ENCODE measurements at regions not wholly inside any gene's neighbourhood (a gene's known extent, or its start where the extent isn't known, plus 50 kb on each side); places are given as distances from the start of the nearest gene placed in this dataset.

DNA sequence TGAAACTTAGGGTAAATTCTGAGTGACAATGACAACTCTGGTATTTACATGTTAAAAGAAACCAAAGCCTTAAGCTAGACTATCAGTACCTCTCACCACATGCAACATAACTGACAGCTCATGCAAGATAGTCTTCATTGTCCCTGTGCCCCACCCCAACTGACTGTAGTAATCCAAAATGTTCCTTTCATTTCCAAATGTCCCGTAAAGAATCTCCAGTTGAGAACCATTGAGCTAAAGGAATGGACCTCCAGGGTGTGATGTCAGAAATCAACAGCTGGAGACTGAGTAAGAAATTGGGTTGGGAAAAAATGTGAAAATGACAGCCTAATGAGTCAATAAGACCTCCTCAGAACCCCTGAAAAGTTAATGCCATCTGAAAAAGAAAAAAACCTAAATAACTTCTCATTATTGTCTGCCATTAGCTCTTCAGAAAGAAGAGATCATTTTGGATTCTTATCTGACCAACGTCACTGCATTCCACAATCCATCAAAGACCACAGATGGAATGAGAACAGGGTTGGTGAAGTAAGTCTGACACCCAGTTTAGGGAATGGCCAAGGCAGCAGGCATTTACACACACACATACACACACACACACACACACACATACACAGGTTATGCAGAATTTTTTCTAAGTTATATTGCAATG is 51.7 kb upstream of the ACVR2A start:
- no peak for DNase-seq

DNA sequence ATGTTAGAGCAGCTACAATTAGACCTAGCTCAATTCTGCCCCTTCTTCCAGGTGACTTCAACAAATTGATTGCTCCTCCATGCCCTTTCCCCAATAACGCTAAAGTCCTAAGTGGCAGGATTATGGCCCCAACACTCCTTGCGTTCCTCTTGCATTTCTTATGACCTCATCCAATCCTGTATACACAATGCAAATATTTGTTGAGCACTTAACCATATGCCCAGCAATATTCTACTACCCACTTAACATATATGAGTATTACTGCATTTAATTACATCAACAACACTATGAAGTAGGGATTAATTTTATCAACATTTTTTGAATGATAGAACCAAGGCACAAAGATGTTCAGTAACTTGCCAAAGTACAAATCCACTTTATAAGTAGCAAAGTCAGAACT is 54.2 kb upstream of the ACVR2A start:
- no peak for DNase-seq

DNA sequence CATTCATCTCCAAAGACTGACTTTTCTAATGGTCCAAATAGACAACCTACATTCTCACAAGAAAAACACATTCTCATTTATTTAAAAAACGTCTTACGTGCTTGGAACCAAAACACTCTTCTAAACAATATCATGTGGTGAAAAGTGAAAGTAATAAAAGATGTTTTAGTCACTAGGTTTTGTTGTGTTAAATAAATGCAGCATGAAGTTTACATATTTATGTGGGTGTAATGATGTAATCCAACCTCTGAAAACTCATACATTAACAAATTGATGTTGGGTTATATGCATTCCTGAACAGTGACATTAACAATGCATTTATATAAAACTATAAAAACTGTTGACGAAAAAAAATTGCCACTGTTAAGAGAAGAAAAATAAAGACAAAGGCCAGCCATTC is 55.1 kb upstream of the ACVR2A start:
- no peak for DNase-seq

DNA sequence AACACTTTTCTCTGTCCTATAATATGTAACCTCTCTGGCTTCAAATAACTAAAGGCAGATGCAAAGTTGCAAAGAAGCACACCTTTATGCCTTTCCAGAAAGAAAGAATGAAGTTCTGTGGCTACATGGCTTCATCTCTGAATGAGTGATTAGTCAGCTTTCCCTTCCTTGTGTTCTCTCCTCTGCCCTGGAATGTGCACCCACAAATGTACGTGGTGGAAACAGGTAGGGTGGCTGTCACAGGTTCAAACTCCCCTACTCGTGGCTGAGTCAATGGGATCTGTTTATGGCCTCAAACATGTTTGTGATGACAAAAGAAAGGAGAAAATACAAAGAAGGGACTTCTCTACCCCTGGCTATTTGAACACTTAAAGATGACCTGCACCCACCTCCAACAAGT is 55.5 kb upstream of the ACVR2A start:
- no peak for DNase-seq

DNA sequence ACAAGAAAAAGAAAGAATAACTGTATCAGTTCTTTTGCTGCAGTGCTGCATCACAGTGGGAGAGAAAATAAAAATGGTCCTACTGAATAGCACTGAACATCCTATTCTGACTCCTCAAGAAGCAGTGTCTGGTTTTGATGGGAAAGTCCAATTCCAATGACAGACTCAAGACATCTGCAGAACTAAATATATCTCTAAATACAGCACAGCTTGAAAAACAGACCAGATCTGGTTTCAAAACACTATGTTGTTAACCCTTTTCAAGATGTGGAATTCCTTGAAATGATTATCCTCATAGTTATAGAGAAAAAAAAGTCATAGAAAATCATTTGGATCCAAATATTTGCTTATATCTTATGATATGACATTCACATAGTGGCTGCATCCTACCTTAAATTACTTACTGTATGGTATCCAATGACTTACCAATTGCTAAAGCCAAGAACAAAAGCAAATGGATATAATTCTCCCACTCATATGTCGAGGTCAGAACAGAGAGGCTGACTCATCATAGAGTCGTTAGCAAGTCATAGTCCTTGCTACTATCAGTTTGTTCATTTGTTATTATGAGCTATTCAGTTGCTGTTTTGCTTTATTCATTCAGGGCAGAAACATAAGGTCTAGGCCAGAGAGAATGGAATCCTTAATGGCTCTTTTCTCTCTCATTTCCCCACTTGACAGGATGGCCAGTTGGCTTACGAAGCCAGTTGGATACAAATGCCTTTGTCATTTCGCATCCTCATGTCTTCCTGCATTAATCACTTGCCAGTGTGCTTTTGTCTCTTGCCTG is 62.5 kb upstream of the ACVR2A start:
- DNase-seq = no peak

DNA sequence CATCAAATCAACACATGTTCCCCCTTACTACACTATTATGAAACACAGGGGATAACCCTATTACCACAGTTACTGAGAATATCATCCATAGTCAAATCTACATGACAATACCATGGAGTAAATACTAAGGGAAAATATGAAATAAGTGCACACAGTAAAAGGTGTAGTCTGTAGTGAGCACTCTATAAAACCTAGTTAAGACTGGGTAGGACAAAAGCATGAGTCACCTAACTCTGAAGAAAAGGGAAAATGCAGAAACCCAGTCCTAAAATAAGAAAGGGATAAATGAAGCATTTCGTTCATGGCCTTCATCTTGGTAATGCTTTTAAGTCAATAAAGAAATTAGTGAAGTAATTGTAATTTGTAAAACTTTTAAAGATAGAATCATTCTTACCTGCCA is 65.4 kb upstream of the ACVR2A start:
- DNase-seq = no peak

DNA sequence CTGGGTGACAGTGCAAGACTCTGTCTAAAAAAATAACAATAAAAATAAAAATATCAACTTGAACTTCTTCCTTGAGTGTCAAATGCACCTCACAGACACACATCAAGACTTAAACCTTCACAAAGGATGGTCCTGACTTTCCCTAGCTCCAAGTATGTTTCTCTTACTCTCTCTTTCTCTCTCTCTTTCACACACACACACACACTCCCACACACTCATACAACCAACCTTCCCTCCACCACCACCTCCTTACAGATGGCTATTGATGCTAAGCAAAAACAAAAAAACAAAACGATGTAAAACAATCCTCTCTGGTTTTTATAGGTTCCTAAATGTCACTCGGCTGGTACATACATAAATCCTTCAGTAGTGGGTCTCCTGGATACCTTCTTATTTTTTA is 67.4 kb upstream of the ACVR2A start:
- DNase-seq = no peak

DNA sequence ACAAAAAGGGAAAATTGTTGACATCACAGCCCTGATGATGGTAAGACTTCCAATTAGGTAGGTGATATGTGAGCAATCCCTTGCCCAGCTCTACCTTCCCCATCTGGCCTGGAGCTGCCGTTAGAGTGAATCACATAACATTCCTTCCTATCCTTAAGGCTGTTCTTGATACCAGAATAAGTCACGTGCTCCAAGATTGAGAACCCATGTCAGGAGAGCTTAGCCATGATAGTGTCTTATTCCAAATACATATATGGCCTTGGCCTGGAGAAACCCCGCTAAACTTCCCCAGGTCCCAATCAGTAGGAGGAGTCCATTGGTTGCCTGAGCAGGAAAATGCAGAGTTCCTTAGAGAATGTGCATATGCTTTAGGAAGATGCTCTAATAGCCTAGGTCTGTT is 70.0 kb upstream of the ACVR2A start:
- no peak for DNase-seq

DNA sequence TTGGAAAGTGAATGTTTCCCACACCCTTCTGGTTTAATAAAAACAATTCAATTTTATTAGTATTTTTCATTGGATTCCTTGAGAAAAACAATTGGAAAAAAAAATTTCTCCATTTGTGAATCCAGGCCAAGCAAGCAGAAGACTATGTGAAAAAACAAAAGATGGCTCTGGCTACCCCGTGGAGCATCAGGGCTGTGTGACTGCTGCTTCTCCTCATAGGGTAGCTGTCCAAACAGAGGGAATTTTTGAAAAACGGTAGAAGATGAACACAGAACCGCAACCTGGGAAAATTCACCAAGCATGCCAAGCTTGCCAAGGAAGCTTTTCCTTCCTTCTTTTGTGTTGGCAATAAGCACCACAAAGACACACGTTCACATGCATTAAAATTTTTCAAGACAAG is 71.3 kb upstream of the ACVR2A start:
- no peak for DNase-seq

DNA sequence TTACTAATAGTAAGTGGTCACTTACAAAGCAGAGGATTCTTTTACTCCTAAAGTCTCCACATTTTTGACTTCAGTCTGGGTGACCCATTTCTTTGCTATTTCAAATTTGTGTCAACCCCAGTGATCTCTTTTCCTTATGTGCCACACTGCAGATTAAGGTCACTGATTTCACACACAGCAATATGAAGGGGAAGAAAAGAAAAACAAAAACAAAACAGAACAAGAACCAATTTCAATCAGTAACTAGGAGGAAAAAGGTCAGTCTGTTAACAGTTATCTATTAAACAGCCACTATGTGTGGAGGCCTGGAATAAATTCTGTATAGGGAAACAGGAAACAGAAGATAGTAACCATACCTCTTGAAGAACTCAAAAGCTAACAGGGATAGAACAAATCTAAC is 72.0 kb upstream of the ACVR2A start:
- no peak for DNase-seq

DNA sequence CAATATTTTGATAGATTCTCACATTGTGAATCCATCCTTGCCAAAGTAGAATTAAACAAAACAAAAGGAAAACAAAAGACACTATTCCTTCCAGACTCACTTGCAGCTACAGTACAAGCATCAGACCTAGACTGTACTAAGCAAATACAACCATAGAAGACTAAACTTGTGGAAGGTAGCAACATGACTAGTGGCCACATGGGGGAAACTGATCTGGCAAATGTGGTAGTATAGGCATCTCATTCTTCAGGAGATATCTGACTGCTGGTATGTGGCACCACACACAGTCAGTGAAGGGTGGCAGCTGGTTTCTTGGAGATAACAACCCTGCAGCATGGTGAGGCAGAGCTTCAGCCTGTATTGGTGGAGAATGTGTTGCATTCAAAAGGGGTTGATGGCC is 81.0 kb upstream of the ACVR2A start:
- no peak for DNase-seq

DNA sequence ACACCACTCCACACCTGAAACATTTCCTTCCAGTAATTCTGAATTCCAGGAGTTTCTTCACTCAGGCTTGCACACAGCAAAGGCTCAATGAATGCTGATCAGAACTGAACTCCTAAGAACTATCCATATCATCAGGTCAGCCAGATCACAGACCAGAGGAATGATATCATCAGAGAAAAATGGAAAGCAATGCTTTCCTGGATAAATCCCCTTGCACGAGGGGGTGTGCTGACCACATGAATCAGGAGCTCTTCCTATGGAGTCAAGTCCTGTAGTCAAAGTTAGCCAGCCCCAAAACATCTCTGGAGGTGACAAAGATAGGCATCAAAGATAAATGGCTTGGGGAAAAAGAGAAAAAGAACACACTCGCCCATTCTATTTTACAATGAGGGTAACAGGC is 83.8 kb upstream of the ACVR2A start:
- DNase-seq = no peak

DNA sequence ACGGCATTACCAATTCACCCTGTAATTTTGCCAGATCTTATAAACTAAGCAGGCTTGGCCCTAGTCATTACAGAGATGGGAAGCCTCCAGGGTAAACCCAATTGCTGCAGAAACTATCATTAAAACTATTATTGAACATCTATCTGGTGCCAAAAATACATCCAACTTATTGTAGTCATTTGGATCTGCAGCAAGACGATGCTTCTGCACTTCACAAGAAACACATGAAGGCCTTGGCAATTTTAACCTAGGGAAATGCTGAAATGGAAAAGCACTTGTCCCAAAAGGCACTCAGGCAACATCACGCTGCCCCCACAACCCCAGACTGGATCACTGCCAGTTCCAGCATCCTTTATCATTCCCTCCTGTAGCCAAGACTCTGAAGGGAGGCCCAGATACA is 85.3 kb upstream of the ACVR2A start:
- DNase-seq = no peak

DNA sequence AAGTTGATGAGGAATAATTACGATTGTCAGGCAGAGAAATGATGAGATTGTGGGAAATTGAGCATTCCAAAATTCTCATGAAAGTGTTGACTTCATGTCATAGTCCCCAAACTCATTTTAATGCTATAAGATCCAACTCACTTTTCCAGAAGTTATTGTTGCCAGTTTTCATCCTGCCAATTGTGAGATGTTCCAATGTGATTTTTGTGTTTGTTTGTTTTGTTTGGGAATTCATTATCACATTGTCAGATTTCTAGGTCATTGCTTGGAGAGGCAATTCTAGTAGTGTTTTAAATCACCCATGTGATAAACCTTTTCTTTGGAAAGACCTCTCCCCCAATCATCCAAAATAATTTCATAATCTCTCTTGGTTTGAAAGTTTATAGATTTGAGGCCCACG is 86.0 kb upstream of the ACVR2A start:
- no peak for DNase-seq

DNA sequence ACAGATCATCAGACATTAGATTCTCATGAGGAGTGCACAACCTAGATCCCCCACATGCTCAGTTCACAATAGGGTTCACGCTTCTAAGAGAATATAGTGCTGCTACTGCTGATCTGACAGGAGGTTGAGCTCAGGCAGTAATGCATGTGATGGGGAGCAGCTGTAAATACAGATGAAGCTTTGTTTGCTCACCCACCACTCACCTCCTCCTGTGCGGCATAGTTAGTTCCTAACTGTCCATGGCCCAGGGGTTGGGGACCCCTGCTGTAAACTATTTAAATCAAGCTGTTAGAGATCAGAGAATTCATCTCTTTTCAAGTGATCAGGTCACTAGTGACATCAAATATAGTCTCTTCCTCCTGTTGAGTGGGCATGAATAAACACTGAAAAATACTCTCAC is 88.8 kb upstream of the ACVR2A start:
- no peak for DNase-seq

DNA sequence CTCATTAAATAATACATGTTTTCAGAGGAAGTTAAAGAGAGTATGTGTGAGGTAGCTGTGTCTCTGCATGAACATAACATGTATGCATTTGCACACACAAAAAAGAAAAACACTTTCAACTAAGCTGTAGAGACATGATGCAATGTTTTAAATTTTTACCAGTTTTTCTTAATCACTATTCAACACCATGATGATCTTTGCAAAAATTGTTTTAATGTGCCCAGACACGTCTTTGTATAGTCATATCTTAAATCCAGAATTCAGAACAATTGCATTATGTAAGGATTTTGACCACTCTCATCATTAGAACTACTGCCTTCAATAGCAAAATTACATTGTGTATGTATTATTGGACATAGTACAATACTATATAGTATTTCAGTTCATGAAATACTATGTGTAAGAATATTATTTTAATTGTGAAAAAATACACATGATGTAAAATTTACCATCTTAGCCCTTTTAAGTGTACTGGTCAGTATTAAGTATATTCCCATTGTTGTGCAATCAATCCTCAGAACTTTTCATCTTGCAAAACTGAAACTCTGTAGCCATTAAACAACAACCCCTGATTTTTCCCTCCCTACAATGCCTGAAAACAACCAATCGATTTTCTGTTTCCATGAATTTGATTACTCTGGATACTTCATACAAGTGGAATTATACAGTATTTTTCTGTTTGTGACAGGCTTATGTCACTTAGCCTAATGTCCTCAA is 104.5 kb upstream of the ACVR2A start:
- DNase-seq = no peak

DNA sequence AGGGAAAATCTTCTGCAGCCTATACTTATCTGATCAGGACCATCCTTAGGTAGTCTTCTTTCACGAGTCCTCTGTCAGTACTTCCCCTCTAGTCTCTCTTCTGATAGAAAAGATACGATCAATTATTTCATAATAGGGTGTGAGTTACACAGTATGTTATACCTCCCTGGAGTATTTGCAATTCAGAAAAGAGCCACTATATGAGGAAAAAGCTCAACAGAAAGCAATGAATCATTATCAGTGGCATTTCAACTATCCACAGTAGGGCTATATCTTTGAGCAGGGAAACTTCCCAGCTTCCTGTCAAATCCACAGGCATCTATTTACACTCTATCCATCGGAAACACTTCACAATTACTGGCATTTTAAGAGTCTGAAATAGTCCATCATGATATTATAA is 105.3 kb upstream of the ACVR2A start:
- DNase-seq = no peak

DNA sequence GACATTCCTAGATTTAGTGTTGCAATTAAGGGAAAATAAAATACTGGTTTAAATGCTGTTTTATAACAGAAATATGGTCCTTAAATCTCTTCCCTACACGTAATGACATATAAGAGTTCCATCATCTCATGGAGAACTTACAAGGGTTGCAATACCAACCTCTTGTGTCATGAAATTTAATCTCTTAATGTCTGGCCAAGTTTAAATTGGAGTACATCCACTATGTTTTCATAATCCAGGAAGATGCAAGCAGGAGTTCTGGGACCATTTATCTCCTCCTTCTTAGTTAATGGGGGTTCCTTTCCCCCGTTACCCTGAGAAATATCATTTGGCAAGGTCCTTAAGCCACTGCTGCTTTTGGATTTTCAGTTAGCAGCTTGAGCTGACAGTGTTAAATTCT is 126.0 kb upstream of the ACVR2A start:
- DNase-seq = no peak

DNA sequence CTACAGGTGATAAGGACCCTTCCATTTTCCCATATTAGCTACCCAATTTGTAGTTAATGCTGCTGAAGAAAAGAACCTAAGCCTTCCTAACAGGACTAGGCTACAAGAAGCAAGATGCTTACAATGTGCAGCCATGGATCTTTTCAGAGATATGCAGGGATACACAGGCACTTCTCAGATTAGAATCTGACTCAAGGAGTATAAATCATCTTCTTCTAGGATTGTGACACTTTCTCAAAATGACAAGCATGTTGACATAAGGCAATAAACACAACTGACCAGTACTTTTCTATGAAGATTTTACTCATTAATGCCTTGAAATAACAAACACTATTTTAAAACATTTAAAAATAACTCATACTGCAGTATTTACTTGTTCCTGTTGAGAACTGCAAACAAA is 127.9 kb upstream of the ACVR2A start:
- DNase-seq = no peak

DNA sequence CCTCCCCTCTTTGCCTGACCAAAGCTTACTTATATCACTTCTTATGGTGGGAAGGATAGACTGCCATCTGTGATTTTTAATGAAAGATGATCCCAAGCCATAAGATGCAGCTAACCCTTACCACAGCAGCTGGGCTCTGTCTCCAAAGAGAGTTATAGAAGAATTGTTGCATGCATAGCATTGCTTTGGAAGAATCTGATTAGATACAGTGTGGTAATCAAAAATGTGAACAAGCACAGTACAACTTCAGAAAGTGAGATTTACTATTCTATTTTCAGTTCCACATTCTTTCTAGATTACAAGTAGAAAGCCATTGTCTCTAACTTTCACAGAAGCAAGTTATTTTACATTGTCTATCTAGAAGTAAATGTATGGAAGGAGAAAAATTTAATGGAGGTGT is 129.0 kb upstream of the ACVR2A start:
- no peak for DNase-seq

DNA sequence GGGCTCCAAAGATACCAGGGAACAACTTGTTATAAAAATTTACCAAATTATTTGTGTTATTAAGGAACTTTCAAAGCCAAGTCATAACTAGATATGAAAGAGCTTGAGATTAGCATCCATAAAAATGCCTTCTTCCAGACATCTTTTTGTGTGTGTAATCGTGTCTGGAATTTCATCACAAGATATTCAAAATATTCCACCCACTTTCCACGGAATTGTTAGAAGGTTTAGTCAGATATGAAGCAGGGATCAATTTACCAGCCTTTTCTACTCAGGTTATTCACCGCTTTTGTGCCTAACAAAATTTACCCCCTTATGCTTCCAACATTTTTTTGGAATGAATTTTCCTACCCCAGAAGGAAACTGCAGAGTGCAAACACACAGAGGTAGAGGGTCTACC is 130.2 kb upstream of the ACVR2A start:
- DNase-seq = no peak

DNA sequence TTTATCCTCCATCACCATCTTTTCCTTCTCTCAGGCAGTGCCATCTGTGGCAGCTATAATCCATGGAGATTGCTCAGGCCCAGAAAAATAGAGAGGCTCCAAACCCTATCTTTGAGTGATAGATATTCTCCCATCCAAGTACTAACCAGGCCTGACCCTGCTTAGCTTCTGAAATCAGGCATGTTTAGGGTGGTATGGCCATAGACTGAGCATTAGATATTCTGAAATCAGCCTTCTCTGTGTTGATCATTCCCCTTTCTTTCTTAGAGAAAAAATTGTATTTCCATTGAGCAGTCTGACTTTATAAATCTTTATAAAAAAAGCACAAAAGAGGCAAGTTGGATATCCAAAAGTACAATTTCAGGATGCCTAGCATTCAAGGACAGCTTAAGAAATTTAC is 131.5 kb upstream of the ACVR2A start:
- DNase-seq = no peak

DNA sequence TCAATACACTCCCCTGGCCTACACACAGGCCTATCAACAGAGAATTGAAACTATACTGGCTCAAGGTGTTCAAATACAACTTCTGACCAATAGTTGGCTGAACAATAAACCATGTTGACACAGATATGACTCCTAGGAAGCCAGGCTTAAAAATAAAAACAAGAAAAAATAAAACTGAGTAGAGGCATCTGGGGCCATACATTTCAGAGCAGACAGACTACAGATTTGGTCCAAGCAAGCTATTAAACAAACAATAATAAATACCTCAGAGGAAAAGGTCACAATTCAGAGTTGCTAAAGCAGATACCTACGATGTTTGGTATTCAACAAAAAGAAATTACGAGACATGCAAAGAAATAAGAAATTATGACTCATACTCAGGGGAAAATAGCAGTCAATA is 132.8 kb upstream of the ACVR2A start:
- DNase-seq = no peak

DNA sequence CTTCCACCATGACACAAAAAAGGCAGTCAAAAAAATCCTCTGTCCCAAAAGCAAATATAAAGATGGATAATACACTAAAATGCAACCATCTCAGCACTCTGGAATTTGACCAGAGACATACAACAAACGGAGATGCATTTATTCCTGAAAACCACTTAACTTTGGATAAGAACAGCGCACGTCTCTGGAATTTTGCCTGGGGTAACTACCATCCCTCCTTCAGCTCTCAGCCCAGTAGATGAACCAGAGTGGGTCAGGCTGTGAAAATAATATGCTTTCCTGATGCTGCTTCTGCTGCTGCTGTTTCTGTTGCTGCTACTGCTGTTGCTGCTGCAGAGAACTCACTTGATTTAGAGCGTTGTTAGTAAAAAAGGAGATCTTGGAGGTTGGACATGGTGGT is 133.8 kb upstream of the ACVR2A start:
- DNase-seq = no peak
